COLO668 (cell line): ENCODE measurements at regions not wholly inside any gene's neighbourhood (a gene's known extent, or its start where the extent isn't known, plus 50 kb on each side); places are given as distances from the start of the nearest gene placed in this dataset.
A peak's percentile ranks its signal among the peaks of the same experiment; 100 is the strongest.
"Not testable (repeated sequence)": the region's sequence is repeated elsewhere in the genome, so short reads cannot be mapped to it uniquely, and the experiment has no call there.

Experiments
- DNase-seq: peaks from one replicate; lab custom pipeline; 2025; ENCODE audit not compliant: unreplicated experiment; lab: John Stamatoyannopoulos, UW

DNA sequence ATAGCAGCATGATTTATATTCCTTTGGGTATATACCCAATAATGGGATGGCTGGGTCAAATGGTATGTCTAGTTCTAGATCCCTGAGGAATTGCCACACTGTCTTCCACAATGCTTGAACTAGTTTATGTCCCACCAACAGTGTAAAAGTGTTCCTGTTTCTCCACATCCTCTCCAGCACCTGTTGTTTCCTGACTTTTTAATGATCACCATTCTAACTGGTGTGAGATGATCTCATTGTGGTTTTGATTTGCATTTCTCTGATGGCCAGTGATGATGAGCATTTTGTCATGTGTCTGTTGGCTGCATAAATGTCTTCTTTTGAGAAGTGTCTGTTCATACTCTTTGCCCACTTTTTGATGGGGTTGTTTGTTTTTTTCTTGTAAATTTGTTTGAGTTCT is 54.0 kb upstream of the GPR89A start:
- not testable (repeated sequence) for DNase-seq

DNA sequence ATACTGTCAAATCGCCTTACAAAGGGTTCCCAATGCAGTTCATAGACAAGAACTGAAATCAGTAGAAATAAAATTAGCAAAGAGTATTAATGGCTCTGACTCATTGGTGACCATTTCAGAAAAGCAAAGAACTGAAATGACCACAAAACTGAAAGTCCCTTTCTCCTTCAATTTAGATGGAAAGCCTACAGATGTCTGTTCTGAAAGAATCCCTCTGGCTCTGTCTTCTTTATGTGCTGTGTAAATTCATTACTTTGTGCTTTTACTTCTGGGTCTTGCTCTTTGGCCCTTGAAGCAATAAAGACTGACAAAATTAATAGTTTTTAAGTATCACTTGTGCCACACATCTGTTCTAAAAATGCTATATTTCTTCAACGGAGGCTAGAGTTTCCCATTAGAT is 62.7 kb upstream of the GPR89A start:
- DNase-seq = no peak

DNA sequence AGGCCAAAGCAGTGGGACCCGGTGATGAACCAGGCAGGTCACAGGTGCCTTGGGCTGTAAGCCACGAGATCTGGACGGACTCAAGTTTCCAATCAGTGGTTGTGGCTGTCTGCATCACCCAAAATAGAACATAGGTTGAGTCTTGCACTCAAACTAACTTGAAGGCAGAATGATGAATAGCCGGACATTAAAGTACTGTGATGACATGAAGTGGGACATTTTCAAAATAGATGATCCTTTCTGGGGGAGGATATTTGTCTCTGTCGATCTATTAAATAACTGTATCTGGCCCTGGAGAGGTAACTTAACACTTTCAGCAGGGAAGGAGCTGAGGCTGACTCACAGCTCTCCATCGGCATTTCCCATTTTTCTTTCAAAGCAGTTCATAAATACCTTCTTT is 66.1 kb upstream of the GPR89A start:
- not testable (repeated sequence) for DNase-seq

- not testable (repeated sequence) for DNase-seq
Measured at GRCh38 chr1:145541246-145541645, 66.5 kb upstream of the GPR89A start.

DNA sequence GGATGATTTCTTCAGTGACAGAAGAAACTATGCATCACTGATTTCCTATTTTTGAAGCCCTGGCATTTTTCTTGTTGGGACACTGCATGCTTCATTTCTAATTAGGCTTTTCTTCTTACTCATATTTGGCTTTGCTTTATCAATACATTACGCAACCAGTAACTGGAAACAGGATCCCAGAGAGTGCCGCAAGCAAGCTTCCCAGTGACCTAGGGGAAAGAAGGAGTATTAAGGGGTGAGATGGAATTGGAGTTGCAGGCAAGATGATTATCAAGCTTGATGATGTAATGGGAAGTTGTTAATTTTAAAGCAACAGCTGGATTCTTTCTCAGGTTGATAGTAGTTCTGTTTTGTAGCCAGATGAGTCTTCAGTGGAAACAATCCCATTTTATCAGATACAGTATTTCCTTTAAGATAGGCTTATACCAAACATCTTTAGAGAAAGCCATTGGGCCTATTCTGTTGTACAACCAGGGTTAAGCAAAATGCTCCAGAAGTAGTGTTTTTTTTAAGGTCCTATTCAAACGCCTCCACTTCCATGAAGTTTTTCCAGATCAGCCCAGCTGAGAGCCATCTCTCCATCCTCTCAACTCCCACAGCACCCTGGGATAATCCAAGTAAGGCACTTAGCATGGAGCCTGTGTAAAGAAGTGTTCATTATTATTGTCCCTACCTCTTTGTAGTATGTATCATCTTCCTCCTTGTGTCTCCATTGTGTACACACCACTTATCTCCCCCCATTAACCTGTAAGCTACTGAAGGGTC is 69.5 kb upstream of the GPR89A start:
- not testable (repeated sequence) for DNase-seq

DNA sequence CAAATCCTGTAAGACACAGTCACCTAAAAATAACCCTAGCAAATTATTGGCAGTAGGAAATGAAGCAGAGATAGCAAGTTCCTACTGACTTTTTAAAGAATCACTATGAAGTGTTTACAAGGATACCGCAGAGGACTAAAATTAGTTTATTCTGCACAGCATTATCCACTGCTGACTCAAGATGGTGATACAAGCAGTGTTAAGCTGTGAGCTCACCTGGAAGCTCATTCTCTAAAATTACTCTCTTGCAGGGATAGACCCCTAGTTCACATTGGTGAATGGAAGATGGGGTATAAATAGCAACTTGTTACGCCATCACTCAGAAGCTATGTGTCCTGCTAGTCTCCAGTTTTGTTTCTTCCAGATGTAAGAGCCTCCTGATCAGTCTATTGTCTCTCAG is 70.8 kb upstream of the GPR89A start:
- not testable (repeated sequence) for DNase-seq

DNA sequence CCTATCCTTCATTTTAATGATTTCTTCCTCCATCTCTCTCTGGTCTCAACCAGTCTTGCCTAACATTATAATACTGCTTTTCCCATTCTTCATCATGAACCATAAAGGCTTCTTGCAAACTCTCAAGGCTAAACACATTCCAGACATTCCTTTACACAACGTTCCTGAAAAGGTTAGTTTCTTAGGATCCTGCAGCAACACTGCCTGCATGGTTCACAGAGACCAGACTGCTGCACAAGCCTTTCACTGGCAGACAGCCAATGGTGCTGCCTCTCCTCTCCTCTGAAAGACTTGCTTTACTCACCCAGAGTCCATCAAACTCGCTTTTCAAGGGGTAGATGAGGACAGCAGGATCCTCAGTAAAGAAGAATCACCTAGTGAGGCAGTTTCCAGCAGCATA is 72.3 kb upstream of the GPR89A start:
- DNase-seq = not testable (repeated sequence)

- not testable (repeated sequence) for DNase-seq
Measured at GRCh38 chr1:145528068-145528564, 79.7 kb upstream of the GPR89A start.

GRCh38 chr1:145520159-145520558 is 87.6 kb upstream of the GPR89A start:
- not testable (repeated sequence) for DNase-seq

DNA sequence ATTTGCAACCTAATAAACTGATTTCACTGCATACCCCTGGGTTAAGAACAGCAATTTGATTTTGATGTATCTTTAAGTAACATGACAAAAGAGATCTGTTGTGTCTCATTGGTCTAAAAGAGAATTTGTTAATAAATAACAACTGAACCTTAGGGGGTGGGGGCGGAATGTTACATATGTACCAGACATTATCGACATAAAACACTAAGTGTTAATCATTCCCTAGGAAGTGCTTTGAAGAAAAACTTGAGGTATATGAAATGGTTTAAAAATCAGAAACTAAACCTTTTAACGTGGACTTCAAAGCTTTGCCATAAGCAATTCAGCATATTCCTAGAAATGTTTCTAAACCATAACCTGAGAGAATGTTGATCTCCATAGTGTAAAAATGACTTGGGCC is 88.5 kb upstream of the GPR89A start:
- DNase-seq = not testable (repeated sequence)

DNA sequence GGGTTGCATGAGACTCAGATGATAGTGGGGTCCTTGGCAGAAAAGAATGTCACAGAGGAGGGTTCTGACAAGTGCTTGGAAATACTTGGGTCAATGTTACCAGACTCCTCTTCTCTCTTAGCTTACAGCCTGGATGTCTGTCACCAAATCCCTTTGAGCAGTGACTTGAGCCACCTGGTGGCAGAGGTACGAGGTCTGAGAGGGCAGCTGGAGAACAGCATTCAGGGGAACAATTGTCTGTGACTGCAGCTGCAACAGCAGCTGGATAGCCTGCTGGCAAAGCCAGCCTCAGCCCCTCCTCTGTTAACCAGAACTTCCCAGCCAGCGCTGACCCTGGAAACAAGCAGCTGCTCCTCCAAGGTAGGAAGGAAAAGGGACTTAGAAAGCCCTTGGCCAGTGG is 87.6 kb upstream of the NBPF20 start:
- DNase-seq = peak; percentile 63

- not testable (repeated sequence) for DNase-seq
Measured at GRCh38 chr1:145508053-145508452, 82.7 kb upstream of the NBPF20 start.

- not testable (repeated sequence) for DNase-seq
Measured at GRCh38 chr1:145505663-145506647, 80.6 kb upstream of the NBPF20 start.

GRCh38 chr1:145504834-145505413 is 79.5 kb upstream of the NBPF20 start:
- not testable (repeated sequence) for DNase-seq

DNA sequence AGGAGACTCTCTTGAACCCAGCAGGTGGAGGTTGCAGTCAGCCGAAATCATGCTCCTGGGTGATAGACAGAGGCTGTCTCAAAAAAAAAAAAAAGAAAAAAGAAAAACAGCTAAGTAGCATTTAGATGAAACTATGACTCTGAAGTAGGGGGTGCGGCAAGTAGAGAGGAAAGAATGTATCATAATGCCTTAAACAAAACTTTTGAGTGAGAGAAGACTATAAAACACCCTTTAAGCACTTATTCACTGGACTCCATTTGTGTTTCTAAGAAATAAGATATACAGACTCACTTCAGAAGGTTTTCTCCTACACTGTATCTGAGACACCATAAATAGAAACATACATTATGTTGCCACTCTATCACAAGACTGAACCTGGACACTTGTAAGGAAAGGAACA is 78.9 kb upstream of the NBPF20 start:
- DNase-seq = not testable (repeated sequence)

- DNase-seq = not testable (repeated sequence)
Measured at GRCh38 chr1:145500251-145500650, 74.8 kb upstream of the NBPF20 start.

- DNase-seq = not testable (repeated sequence)
Measured at GRCh38 chr1:145495077-145495871, 69.9 kb upstream of the NBPF20 start.

GRCh38 chr1:145488193-145488933 is 63.0 kb upstream of the NBPF20 start:
- DNase-seq = not testable (repeated sequence)

- not testable (repeated sequence) for DNase-seq
Measured at GRCh38 chr1:145487156-145487555, 61.8 kb upstream of the NBPF20 start.

GRCh38 chr1:145484257-145484656 is 58.9 kb upstream of the NBPF20 start:
- not testable (repeated sequence) for DNase-seq
